GM12891 (cell line): ENCODE measurements at regions not wholly inside any gene's neighbourhood (a gene's known extent, or its start where the extent isn't known, plus 50 kb on each side); places are given as distances from the start of the nearest gene placed in this dataset.

ENCODE experiments used
- POLR2A ChIP-seq: IDR thresholded peaks from 2 replicates; pipeline ENCODE4 v1.6.1; 2011; ENCODE audit warnings: low read depth, low read length, control low read depth
- TAF1 ChIP-seq: IDR thresholded peaks from 2 replicates; pipeline ENCODE4 v1.6.1; 2011; ENCODE audit warnings: low read depth, low read length, control low read depth

DNA sequence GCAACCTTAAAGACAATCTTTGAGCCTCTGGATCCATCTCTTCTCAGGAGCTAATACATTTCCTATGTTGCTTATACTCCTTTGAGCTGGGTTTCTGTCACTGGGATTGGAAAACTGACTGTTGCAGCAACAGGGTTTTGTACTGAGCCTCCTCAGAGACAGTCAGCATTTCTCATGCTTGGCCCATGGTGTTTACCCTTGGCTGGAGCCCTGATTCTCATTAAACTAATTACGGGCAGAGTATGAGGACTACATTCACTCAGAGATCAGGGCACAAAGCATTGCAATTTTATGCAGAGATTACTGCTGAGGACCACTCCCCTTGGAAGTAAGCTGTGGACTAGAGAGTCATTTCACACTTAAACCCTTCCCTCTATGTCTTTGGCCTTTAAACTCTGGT is 134.5 kb downstream of the LRIG2 start:
- TF ChIP-seq POLR2A (no peak), TAF1 (no peak)
